ENCODE measurements at regions not wholly inside any gene's neighbourhood (a gene's known extent, or its start where the extent isn't known, plus 50 kb on each side); places are given as distances from the start of the nearest gene placed in this dataset.

DNA sequence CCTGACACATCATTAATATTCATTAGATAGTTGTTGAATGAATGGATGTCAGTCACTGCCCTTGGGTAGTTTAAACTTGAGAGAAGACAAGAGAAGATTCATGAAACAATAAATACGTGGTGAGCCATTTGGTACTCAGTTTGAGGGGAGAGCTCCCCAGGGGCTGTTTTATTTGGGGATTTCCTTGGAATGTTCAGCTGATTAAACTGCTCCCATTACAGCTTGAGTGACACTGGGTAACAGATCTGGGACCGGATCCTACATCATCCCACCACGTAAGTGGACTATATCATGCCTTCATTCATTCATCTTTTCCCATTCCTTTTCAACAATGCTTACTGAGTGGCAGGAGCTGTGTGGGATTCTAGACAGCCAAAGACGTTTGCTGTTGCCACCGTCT is 162.0 kb downstream of the FAT3 start:
- no peak for DNase-seq

DNA sequence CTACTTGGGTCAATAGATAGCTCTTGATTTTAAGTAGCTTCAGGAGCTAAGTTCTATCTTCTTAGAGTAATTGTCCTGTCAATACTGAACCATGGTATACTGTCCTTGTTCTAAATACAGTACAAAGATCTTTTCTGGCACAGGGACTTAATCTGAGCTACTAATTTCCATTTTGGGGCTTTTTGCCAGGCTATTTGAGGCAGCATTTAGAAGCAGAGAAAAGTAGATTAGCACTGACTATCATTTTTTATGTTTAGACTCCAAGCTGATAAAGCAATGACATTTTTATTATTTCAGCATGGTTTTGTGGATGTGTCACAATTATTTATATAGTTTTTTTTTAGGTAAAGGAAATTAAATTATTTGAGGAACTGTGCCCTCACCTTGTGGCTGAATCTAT is 163.2 kb downstream of the FAT3 start:
- DNase-seq: no peak

DNA sequence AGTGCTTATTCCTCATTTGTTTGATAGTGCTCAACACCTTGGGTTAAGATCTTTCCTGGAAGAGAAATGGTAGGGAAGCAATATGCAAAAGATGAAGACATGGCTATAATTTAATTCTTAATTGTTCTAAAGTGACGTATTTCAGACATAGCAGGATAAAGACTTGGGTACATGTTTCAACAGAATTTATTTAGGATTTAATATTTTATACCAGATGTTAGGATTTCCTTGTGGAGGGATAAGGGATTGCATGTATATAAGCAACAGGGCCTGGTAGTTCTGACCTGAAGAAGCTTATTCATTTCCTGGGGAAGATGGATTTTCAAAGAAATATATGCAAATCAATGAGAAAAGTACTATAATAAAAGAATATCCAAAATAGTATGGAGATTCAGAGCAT is 163.8 kb downstream of the FAT3 start:
- no peak for DNase-seq

DNA sequence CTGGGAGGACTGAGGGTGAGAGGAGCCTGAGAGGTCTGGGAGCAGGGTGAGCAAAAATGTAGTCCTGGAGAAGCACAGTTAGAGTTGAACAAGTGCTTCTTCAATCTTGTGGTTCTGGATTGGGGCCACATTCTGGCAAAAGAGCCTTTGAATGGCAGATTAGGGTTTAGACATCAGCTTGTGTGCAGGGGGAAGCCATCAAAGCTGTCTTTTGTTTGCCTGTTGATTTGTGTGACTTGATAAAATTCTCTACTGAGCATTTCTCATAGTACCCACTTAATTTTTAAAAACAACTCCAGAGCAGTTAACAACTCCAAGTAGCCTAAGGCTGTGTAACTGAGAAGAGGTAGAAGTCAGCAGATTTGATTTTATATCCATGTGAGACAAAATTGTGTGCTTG is 166.2 kb downstream of the FAT3 start:
- DNase-seq: no peak

DNA sequence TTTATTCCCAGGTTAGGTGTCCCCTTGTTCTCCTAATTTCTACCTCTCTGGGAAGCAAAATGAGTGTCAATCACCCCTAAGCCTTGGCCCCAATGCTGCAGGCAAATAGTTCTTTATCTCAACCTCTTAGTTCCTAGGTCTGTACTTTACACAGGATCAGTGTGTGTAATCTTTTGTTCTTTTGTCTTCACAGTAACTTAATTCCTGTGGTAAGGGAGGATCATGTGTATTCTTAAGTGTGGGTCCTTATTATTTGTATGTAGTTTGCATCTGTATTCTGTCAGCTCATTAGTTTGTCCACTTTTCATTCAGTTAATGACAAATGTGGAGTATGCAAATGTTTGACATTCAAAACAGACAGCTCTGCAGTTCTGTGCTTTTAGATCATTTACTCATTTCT is 166.7 kb downstream of the FAT3 start:
- no peak for DNase-seq

DNA sequence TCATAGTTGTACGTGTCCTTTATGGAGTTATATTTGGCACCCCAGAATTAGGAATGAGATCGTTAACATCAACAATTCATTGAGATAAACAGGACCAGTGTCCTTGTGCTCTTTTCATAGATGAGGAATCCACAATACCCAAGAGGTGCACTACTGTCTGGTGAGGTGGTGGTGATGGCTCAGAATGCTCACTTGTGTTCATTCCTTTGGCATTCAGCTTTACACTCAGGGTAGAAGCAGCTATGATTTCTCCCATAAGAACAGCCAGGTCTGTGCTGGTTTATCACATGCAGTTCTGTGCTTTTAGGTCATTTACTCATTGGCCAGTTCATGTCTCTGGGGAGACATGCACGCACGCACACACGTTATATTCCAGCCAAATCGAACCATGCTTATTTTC is 167.2 kb downstream of the FAT3 start:
- DNase-seq: no peak

DNA sequence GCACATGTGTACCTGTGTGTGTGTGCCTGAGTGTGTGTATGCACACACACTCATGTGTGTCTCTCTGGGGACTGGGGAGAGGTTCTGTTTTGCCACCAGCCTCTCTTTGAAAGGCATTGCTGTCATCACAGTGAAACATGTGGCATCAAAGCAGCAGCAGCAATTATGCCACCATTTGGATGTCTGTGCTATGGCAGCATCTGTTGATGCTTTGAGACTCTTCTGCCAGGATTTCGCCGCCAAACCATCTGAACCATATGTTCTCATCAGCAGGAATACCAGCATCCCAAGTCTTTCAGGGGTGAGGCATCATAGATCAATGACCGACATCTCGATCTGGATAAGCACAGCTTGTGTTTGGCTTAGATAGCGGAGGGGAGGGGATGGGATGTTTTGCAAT is 168.6 kb downstream of the FAT3 start:
- DNase-seq: no peak

DNA sequence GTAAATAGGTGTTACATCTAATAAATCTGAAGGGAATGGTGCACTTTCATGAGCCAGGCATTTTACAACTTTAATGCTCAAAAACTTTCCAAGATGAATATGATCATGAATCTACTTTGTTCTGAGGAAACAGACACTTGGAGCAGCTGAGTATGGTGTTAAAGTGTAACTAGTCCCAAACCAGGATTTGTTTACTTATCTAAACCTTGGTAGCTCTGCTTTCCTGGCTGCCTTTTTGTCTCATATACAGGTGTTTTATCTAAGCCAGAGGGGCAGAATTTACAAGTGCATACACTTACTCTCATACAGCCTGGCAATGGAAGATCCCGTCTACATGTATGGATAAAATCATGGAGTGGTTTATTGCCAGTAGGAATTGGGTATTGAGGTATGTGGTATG is 171.5 kb downstream of the FAT3 start:
- DNase-seq: no peak

DNA sequence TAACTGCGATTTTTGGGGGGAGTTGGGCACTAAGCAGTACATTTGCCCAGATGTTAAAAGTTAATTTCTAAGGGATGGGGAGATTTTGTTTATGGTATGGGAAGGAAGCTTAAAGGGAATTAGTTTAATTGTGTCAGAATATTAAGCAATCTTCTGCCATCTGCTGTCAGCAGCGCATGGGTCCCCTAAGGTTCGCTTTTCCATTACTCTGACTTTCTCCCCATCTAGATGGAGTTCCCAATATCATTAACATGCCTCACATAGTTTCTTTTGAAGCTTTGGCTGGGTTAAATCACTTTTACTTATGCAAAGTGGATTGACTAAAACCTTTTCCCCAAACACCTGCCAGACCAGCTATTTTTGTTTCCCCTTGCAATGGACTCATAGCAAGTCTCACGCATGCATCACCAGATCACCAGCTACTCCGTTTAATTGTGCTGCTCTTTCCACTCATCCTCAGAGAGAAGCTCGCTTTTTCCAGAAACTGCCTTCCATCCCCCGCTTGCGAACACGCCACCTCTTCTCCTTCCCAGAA is 172.7 kb downstream of the FAT3 start:
- no peak for DNase-seq

DNA sequence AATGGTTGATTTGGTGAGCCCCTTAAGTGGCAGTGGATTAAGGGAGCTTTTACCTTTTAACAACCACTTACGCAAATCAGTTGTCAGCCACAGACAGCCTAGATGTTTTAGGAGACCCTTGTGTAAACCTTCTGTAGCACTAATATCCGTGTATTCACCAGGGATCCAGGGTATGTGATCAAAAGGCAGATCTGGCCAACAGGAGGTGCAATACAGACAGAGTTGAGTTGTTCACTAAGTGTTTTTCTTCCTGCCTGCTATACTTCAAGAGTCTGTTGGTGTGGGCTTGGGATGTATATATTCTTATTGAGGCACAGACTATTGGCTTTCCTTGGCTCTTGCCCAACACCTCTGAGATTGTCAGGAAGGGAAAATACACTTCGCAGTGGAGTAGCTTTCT is 175.1 kb downstream of the FAT3 start:
- no peak for DNase-seq

DNA sequence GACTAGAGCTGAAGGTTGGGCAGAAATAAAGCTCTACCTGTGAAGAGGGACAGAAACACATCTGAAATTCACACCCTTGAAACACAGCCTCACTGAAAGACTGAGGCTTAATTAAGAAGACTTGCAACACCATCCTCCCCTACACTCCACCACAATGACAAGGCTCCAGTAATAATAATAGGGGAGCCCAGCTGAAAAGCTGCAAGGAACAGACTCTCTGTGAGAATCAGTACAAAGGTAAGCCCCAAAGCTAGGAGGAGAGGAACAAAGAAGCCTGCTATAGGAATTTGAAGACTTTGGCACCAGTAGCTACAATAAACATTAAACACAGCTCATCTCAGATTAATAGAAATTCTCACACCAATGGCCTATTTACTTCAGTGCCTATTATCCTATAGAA is 176.9 kb downstream of the FAT3 start:
- no peak for DNase-seq

DNA sequence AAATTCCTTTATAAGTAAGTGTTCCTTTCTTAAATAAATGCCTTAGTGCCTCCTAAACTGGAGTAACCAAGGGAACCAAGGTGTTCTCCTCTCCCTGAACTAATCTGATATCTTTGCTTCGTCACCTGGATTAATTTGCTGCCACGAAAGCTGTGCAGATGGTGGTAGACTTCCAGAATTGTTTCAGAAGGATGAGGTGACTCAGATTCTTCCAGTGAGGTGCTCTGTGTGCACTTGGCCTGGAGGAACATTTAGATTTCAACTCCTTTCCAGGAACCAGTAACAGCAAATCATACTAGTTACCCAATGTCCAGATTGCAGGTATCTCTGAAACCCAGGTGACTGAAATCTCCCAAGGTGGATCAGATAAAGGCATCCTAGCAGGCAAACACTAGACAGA is 181.9 kb downstream of the FAT3 start:
- DNase-seq: no peak

DNA sequence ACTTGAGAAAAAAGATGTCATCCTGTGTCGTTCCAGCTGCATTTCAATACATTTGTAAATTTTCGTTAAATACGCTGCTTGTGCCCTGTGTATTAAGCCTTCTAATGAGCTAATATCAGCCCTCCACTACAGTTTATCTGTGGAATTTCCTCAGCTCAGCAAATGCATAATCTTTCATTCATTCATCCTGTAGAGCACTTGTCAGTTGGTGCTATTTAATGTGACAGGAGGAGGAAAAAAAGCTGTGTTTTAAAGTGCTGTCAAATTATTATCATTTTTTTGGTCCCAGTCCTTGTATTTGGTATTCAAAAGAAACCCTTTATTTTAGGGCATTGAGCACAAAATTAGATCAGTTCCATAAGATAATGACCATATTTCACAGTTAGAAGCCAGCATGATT is 184.7 kb downstream of the FAT3 start:
- DNase-seq: peak; percentile 27

DNA sequence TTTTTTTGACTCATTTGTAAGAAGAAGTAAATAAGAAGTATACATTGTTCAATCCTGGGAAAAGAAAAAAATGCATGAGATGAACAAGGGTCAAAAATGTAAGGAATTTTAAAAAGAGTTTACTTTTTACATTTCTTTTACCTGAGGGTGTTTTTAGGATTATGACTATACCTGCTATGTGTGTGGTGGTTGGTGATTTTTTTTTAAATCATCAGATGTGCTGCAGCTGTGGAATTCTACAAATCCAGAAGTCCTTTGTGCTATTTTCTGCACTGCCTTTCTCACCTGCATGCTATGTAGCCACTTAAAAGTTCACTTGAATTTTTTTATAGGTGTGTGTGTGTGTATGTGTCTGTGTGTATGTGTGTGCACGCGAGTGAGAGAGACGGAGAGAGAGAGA is 185.3 kb downstream of the FAT3 start:
- no peak for DNase-seq

DNA sequence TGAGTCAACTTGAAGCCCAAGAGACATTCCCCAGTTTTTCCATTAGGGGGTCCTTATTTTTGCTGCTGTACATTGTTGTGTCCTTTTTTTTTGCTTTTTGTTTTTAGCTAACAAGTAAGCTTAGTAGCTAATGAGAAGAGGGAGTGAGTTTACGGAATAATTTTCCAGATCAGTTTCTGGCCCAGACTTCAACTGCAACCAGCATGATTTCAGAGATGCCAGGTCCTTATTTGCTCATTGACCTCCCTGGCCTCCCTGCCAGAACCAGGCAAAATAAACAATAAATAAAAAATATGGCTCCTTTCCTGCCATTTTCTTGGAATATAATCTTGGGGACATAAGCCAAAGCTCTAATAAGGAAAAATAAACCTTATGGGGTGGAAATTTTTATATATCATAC is 185.9 kb downstream of the FAT3 start:
- no peak for DNase-seq

DNA sequence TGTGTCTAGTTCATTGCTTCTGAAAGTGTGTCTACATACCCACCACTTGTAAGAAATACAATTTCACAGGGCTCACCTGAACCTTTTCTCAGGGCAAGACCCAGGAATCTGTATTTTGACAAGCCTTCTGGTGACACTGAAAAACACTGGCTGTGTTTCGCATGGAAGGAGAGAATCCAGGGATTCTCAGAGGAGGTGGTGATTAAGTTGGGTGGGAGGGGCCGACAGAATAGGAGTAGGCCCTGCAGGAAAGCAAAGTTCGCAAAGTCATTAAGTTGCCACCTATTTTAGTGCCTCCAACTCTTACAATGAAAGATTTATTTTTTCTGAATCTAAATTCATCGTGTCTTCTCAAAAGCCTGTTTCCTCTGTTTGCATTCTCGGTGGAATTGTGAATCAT is 186.8 kb downstream of the FAT3 start:
- DNase-seq: no peak

DNA sequence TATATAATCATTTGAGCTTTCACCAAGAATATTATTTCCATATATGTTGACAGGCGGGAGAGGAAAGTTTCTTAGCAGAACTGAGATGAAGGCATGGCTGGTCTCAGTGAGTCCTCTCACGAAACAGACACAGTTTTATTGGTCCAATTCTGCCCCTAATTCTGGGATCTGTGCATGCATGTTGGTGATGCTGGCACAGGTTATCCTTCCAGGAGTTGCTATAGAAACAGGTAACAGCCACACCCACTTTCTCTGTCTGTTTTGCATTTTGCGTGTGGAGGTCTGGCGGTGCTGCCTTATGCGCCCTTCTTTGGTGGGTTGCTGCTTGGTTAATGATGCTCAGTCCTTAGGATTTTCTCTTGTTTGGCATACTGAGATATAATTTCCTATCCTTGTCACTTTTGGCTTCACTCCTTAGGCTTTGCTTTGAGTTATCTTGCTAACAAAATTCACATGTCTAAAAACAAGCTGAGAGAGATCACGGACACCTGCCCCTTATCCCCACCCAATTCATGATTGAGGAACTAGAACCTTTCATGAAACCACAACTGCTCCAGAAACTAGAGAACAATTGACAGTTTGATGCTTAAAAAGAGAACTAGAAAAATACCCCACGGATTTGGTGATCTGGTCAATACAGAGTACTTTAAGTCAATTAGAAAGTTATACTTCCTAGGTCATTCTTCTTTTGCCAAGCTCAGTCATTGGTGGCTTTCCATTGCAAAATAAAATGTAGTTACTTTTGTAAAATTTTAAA is 189.3 kb downstream of the FAT3 start:
- no peak for DNase-seq

DNA sequence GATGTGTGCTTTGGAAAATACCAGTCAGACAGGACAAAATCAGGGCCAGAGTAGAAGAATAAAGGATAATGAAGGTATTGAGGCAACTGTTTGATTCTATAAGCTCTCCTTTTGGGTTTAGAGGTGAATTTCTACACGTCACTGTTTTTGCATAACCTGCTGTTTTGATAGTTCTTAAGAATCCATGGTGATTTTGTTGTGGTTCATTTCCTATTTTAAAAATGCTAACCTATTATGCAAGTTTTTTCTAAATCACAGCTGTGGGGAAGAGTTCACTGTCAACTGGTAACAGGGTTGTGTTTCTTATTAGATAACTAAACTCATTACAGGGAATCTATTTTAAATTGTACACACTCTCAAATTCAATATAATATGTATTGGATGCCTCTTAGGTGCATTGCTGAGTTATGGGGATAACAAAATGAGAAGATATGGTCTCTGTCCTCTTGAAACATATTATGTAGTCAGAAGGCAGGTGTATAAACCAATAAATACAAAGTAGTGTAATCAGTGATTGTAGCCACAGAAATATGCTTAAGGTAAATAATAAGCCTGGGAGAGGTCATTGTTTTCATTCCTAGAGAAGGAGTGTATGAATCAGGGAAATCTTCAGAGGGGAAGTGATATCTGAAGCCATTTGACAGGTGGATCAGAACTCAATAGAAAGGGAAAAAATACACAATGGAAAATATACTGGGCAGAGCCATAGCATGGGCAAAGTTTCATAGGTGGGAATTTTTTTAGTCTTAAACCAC is 192.5 kb downstream of the FAT3 start:
- DNase-seq: no peak

DNA sequence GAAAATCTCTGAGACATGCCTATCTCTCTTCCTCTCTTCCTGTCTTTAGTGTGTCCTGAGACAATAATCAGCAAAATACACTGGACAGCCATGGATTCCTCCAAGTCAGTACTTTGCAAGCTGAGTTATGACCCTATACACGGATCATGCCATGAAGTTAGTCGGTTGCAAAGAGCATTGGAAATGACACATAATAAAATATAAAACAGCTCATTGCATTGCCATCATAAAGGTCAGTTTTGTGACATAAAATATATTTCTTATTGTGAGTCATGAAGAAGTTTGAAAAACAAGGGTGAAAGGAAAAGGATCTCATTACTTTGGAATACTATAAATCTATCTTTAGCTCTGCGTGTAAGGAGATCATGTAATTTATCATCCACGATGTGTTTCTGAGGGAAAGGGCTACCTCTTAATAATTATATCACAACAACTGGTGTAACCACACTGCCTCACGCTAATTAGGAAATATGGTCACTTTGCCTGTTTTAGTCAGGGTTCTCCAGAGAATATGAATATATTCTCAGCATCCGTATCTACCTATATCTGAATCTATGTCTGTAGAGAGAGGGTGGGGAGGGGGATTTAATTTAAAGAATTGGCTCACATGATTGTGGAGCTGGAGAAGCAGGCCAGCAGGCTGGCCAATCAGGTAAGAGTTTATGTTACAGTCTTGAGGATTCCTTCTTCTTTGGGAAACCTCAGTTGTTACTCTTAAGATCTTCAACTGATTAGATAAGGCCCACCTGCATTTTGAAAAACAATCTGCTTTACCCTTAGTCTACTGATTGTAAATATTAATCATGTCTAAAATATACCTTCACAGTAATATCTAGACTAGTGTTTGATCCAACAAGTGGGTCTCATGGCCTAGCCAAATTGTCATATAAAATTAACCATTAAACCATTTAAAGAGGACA is 198.8 kb downstream of the FAT3 start:
- DNase-seq: no peak

DNA sequence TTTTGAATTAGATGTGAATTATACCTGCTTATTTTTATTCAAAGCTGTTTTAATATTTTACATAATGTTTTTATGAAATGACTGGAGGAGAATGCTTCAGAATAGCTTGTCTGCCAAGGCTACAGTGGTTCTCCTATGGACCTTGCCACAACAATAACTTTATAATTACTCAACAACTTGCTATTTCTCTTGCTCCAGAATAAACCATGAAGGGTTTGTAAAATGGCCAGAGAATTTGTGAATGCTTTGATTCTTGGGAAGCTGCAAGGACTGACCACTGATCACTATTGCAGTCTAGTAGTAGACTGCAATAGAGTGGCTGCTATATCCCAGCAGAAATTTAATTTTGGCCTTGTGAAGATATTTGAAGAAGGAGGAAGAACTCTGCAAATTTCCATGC is 199.7 kb downstream of the FAT3 start:
- no peak for DNase-seq

DNA sequence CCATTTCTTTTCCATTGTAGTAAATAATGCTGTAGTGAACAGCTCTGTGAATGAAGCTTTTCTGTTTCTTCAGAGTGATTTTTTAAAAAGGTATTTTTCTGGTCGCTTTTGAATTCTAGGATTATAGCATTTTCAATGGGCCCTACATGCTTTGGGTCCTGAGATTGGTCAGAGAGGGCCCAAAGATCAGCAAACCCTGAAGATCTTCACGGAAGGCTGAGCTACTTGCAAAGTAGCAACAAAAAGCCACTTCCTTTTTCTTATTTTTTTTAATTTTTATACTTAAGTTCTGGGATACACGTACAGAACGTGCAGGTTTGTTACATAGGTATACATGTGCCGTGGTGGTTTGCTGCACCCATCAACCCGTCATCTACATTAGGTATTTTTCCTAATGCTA is 200.5 kb downstream of the FAT3 start:
- DNase-seq: no peak

DNA sequence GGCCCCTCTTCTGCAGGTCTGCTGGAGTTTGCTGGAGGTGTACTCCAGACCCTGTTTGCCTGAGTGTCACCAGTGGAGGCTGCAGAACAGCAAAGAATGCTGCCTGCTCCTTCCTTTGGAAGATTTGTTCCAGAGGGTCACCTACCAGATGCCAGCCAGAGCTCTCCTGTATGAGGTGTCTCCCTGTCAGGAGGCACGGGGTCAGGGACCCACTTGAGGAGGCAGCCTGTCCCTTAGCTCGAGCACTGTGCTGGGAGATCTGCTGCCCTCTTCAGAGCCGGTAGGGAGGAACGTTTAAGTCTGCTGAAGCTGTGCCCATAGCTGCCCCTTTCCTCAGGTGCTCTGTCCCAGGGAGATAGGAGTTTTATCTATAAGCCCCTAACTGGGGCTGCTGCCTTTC is 207.9 kb downstream of the FAT3 start:
- DNase-seq: no peak
